Left cardiac atrium (tissue), 4 donors: ENCODE measurements at regions not wholly inside any gene's neighbourhood (a gene's known extent, or its start where the extent isn't known, plus 50 kb on each side); places are given as distances from the start of the nearest gene placed in this dataset.
A peak's percentile ranks its signal among the peaks of the same experiment; 100 is the strongest.
"Not testable (repeated sequence)": the region's sequence is repeated elsewhere in the genome, so short reads cannot be mapped to it uniquely, and the experiment has no call there.

Source experiments
- ATAC-seq, 2 donors: fragments of 200-7000 bp; cut with Tn5 transposase; one replicate each; pipeline ENCODE4 v1.9.1; 2020; ENCODE audit warnings: mild to moderate bottlenecking in 2 of 2, moderate library complexity in 2 of 2
- DNase-seq: peaks from one replicate; pipeline ENCODE4 v3.0.0-alpha.2; 2020
- intact Hi-C, 2 donors: fragments of 100-400 bp; cut with DNase I; formaldehyde crosslinking; loops; one replicate each; pipeline versions ENCODE4 v1.14.1 to v1.15.1; 2022 to 2023
- donor health status: DM: no; HTN: yes; CAD: no.
- donor health status: DM: no; HTN: yes; CAD: no; lungs with severe emphysema.
- donor health status: DM: yes; HTN: yes; CAD: no.
- donor health status: Dilated cardiomyopathy.

DNA sequence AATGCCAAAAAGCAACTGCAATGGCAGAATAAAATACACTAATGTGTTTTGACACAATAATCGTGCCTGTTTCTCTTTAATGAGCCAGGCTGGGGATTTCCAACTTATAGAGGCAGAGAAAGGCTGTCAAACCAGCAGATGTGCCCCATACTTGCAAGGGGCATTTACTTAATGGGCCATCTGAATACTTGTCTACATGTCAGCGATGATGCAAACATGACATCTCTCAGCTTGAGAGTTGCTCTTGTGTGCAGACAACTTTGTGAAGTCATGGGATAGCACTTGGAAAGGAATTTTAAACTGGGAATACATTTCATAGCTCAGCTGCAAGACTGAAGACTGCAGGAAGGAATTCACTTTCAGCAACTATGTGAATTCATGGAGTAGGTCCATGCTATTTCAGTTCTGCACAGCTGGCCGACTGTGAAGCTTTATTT lies 127.4 kb upstream of the ADAMTS9 start:
- intact Hi-C loops: no loop called here
- no peak for DNase-seq
- ATAC-seq: peak; percentile 81

DNA sequence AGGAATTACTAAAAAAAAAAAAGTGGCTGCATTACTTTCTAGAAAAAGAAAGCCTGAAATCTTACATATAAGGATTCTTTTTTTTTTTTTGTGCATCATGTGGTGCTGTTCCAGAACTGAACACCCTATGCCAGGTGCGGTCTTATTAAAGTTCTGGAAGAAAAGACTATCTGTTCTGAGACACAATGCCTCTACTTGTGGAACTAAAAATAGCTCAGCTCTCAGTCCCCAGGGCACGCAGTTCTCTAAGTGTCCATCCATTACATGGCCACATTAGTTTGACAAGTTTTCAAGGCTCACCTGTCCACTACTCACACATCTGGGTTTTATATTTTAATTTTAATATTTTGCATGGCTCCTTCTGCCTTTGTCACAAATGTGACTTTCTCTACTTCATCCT lies 126.6 kb upstream of the ADAMTS9 start:
- no peak for DNase-seq

DNA sequence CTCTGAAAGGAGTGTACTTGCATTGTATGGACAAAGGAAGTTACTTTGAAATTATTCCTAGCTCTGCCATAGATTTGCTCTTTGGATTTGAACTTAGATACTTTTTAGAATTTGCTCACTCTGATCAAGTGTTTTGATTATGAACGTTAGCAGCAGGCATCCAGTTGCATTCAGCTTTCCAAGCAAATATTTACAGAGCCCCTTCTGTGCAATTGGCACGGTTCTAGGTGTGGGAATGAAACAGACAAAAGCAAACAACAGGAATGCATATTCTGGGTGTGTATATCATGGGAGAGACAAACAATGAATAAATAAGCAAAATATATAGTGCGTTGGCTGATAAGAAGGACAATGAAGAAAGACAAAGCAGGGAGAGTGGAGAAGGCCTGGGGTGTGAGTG lies 125.5 kb upstream of the ADAMTS9 start:
- no peak for DNase-seq
- intact Hi-C loops: no loop called here
- ATAC-seq: no peak

More for the DNA sequence above, 126.6 kb upstream of the ADAMTS9 start:
- ATAC-seq: peak in 1 of 2 donors; percentile 62
- intact Hi-C loops: no loop called here

- ATAC-seq: no peak
- intact Hi-C loops: no loop called here
- no peak for DNase-seq
Observed at GRCh38 chr3:64809086-64809485, 121.3 kb upstream of the ADAMTS9 start.

DNA sequence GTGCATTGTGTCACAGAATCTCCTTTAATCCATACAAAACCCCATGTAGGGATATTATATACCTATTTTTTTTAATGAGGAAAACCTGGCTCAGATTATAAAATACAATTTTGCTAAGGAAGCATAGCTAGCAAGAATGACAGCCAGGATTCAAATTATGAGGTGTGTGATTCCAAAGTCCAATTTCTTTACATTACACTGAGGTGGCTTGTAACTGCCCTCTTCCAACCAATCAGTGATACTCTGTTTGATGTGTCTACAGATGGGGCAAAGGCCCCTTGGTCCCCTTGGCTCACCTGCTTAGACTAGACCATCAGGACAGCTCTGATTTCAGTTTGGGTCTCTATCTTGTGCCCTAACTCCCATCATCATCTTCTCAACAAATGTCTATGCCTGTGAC lies 120.3 kb upstream of the ADAMTS9 start:
- intact Hi-C loops: no loop called here
- DNase-seq (no peak), ATAC-seq (no peak)

DNA sequence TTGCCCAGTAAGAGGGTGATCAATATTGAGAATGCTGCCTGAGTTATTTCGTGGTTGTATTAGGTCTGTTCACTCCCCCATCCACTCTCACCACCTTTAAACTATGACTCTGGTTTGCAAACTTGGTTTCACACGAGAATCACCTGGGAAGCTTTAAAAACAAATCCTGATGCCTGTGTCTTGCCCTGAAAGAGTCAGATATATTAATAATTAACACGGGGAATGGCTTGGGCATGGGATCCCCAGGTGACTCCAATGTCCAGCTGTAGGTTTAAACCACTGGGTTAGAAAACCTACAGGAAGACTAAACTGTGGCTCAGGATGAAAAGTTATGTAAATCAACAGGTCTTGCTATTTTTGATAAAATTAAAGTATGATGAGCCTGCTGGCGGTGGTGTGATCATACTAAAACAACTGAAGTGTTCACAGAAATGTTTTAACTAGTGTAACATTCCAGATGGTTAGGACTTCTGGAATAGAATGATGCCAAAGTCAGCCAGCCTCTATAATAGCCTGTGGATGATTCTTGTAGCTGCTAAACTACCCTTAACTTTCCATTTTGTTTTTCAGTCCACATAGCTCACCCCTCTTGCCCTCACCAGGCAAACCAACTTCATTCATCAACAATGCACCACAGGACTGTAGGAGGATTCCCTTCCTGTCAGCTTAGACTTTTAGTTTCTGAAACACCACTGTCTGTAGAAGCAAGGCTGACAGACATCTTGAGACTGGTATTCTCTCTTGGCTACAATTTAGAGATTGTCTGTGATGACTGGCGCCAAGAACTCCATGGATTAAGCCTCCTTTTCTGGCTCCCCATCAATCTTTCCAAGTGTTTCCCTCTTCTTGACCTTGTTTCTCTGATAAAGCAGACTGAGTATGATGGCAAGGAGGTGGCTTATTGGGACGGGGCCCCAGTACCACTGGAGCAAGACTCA lies 119.1 kb upstream of the ADAMTS9 start:
- DNase-seq (no peak), ATAC-seq (no peak)
- intact Hi-C loops: no loop called here

DNA sequence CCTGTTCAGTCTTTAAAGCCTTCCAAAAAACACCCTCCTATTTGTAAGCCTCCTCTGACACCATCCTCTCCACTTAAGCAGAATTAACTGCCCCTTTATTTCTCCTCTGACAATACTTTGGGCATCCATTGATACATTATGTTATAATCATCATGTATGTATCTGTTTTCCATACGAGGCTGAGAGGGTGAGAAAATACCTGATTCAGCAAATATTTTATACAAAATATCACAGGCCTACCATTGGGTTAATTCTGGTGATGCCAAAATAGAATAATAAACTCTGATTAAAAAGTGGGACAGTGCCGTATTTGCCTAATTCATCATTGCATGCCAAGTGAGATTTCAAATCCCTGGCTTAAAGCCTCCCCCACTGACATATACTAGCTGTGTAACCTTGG lies 118.2 kb upstream of the ADAMTS9 start:
- DNase-seq (no peak), ATAC-seq (no peak)
- intact Hi-C loops: no loop called here

- ATAC-seq (no peak), DNase-seq (no peak)
- intact Hi-C loops: no loop called here
Observed at GRCh38 chr3:64805248-64805647, 117.4 kb upstream of the ADAMTS9 start.

GRCh38 chr3:64803469-64803868 lies 115.7 kb upstream of the ADAMTS9 start:
- no peak for ATAC-seq
- no peak for DNase-seq
- intact Hi-C loops: no loop called here

- no peak for ATAC-seq
- no peak for DNase-seq
- intact Hi-C loops: no loop called here
Observed at GRCh38 chr3:64802460-64802859, 114.7 kb upstream of the ADAMTS9 start.

GRCh38 chr3:64801856-64802255 lies 114.1 kb upstream of the ADAMTS9 start:
- ATAC-seq: no peak

DNA sequence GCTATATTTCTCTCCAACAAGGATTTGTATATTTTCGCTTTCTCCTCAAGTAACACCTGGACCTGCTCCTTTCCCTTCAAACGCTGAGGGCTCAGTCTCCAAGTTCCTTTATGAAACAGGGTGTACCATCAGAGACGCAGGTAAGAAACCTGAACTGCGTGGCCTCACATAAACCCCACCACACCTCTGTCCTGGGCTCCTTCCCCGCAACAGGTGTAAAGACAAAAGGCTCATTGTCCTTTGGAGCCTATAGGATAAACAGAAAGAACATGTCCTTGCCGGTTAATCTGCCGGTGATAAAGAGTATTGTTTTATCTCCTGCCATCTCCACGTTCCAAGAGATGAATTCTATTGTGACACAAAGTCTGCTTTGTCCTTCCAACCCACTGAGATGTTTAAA lies 111.8 kb upstream of the ADAMTS9 start:
- no peak for ATAC-seq
- no peak for DNase-seq
- intact Hi-C loops: no loop called here

More at GRCh38 chr3:64801856-64802255, 114.1 kb upstream of the ADAMTS9 start:
- intact Hi-C loops: no loop called here
- no peak for DNase-seq

GRCh38 chr3:64798316-64798715 lies 110.5 kb upstream of the ADAMTS9 start:
- ATAC-seq (peak; percentile 44 to 77), DNase-seq (no peak)
- intact Hi-C loops: no loop called here

GRCh38 chr3:64796607-64797399 lies 109.0 kb upstream of the ADAMTS9 start:
- ATAC-seq (peak in 1 of 2 donors; percentile 16), DNase-seq (no peak)
- intact Hi-C loops: no loop called here

DNA sequence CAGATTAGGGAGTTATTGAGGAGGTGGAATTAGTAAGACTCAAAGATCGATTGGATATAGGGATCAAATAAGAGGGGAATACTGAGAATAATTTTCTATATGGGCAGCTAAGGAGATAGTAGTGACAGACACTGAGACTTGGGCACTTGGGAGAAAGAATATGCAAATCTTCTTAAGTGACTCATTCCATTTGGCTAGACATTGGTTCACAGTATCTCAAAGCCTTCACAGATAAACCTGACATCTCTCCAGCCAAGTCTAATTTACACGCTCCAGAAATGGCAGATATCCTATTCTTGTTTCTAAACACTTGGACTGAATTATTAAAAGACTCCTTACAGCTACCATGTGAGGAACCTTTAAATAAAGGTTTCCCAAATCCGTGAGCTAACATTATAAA lies 104.6 kb upstream of the ADAMTS9 start:
- DNase-seq (no peak), ATAC-seq (peak; percentile 41 to 89)
- intact Hi-C loops: no loop called here

DNA sequence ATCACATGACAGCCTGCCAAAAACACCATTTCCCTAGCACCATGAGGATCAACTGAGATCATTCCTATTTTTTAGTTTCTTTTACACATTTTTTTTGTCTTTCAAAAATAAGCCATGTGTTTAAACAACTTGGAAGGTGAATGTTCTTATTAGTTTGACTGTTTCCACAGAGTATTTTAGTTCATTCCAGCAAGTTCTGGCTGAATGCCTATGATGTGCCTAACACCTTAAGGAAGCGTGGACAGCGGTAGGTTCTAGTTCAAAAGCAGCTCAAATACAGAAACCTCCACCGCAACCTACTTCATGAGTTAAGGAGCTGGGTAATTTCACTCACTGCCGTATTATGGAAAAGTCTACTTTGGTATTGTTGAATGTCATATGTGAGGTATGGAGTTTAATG lies 101.3 kb upstream of the ADAMTS9 start:
- intact Hi-C loops: no loop called here
- no peak for ATAC-seq
- DNase-seq: no peak

- peak in 1 of 2 donors; percentile 38 for ATAC-seq
- no peak for DNase-seq
- intact Hi-C loops: no loop called here
Observed at GRCh38 chr3:64783200-64783599, 95.4 kb upstream of the ADAMTS9 start.

DNA sequence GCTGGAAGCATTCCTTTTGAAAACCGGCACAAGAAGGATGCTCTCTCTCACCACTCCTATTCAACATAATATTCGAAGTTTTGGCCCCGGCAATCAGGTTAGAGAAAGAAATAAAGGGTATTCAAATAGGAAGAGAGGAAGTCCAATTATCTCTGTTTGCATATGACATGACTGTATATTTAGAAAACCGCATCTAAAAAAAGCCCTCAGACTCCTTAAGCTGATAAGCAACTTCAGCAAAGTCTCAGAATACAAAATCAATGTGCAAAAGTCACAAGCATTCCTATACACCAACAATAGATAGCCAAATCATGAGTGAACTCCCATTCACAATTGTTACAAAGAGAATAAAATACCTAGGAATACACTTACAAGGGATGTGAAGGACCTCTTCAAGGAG lies 93.1 kb upstream of the ADAMTS9 start:
- ATAC-seq, intact Hi-C loops, DNase-seq: not testable (repeated sequence)

GRCh38 chr3:64773137-64773536 lies 85.3 kb upstream of the ADAMTS9 start:
- DNase-seq (no peak), ATAC-seq (peak in 1 of 2 donors; percentile 84)
- intact Hi-C loops: no loop called here

- ATAC-seq: no peak
- intact Hi-C loops: no loop called here
- no peak for DNase-seq
Observed at GRCh38 chr3:64766440-64766839, 78.6 kb upstream of the ADAMTS9 start.
